Osteocyte (in vitro differentiated cells): ENCODE measurements at regions not wholly inside any gene's neighbourhood (a gene's known extent, or its start where the extent isn't known, plus 50 kb on each side); places are given as distances from the start of the nearest gene placed in this dataset.
"Not testable (repeated sequence)": the region's sequence is repeated elsewhere in the genome, so short reads cannot be mapped to it uniquely, and the experiment has no call there.

Experiments used
- DNase-seq: peaks from one replicate; pipeline ENCODE4 v3.0.0; 2021; ENCODE audit warnings: mixed read lengths; ENCODE audit not compliant: unreplicated experiment; ENCODE audit errors: extremely low spot score
- H3K27ac Mint-ChIP-seq: one replicate; pipeline ENCODE4 v1.8.0; 2021; ENCODE audit warnings: mild to moderate bottlenecking, mixed read lengths; ENCODE audit not compliant: unreplicated experiment
- H3K27me3 Mint-ChIP-seq: one replicate; pipeline ENCODE4 v1.8.0; 2021; ENCODE audit warnings: mixed read lengths; ENCODE audit not compliant: unreplicated experiment
- H3K36me3 Mint-ChIP-seq: one replicate; pipeline ENCODE4 v1.8.0; 2021; ENCODE audit warnings: mixed read lengths; ENCODE audit not compliant: unreplicated experiment
- H3K4me1 Mint-ChIP-seq: one replicate; pipeline ENCODE4 v1.8.0; 2021; ENCODE audit warnings: mixed read lengths; ENCODE audit not compliant: unreplicated experiment
- H3K4me3 Mint-ChIP-seq: one replicate; pipeline ENCODE4 v1.8.0; 2021; ENCODE audit warnings: mild to moderate bottlenecking, moderate library complexity, mixed read lengths; ENCODE audit not compliant: unreplicated experiment
- H3K9me3 Mint-ChIP-seq: one replicate; pipeline ENCODE4 v1.8.0; 2021; ENCODE audit warnings: mixed read lengths; ENCODE audit not compliant: unreplicated experiment
- CTCF ChIP-seq: fragments of 200-600 bp; sonication (generic); IDR thresholded peaks from 2 replicates; pipeline ENCODE4 v1.5.0; 2021; ENCODE audit warnings: antibody characterized with exemption, mild to moderate bottlenecking, moderate library complexity

GRCh38 chr11:69894648-69895047, 75.4 kb upstream of the FGF3 start:
- Mint-ChIP-seq H3K9me3 (peaks cover 6% of the 10 kb centered on the region), H3K36me3 (no peaks in the 10 kb centered on the region), H3K27ac (no peak overlapping the region), H3K4me3 (no peak overlapping the region), H3K27me3 (peaks cover 65% of the 10 kb centered on the region), H3K4me1 (peaks cover under 1% of the 10 kb centered on the region)
- no peak for DNase-seq
- no peak for TF ChIP-seq CTCF

- no peak for DNase-seq
- Mint-ChIP-seq H3K4me3 (no peak overlapping the region), H3K27me3 (peaks cover 53% of the 10 kb centered on the region), H3K27ac (no peak overlapping the region), H3K9me3 (peaks cover 6% of the 10 kb centered on the region), H3K36me3 (no peaks in the 10 kb centered on the region), H3K4me1 (peaks cover 15% of the 10 kb centered on the region)
- no peak for TF ChIP-seq CTCF
Measured at GRCh38 chr11:69896250-69896649, 77.0 kb upstream of the FGF3 start.

- peaks cover 45% of the 10 kb centered on the region for H3K27me3 Mint-ChIP-seq
- H3K4me3 Mint-ChIP-seq = no peak overlapping the region
- peaks cover 6% of the 10 kb centered on the region for H3K9me3 Mint-ChIP-seq
- H3K36me3 Mint-ChIP-seq = no peaks in the 10 kb centered on the region
- TF ChIP-seq CTCF = no peak
- H3K4me1 Mint-ChIP-seq = peaks cover 17% of the 10 kb centered on the region
- no peak overlapping the region for H3K27ac Mint-ChIP-seq
- DNase-seq = no peak
Measured at GRCh38 chr11:69898123-69898522, 78.9 kb upstream of the FGF3 start.

GRCh38 chr11:69899957-69900821, 81.0 kb upstream of the FGF3 start:
- Mint-ChIP-seq H3K4me1 (peaks cover 17% of the 10 kb centered on the region), H3K9me3 (peaks cover 6% of the 10 kb centered on the region), H3K27me3 (peaks cover 42% of the 10 kb centered on the region), H3K36me3 (no peaks in the 10 kb centered on the region), H3K4me3 (no peak overlapping the region), H3K27ac (peak overlapping the region; percentile 57)
- DNase-seq = no peak
- TF ChIP-seq CTCF = no peak

GRCh38 chr11:69900822-69901302, 81.6 kb upstream of the FGF3 start:
- peaks cover 42% of the 10 kb centered on the region for H3K27me3 Mint-ChIP-seq
- H3K27ac Mint-ChIP-seq = peak overlapping the region; percentile 57
- not testable (repeated sequence) for H3K9me3 Mint-ChIP-seq, H3K4me3 Mint-ChIP-seq, H3K36me3 Mint-ChIP-seq, DNase-seq
- H3K4me1 Mint-ChIP-seq = peaks cover 17% of the 10 kb centered on the region
